ENCODE measurements at regions not wholly inside any gene's neighbourhood (a gene's known extent, or its start where the extent isn't known, plus 50 kb on each side); places are given as distances from the start of the nearest gene placed in this dataset.
A peak's percentile ranks its signal among the peaks of the same experiment; 100 is the strongest.

DNA sequence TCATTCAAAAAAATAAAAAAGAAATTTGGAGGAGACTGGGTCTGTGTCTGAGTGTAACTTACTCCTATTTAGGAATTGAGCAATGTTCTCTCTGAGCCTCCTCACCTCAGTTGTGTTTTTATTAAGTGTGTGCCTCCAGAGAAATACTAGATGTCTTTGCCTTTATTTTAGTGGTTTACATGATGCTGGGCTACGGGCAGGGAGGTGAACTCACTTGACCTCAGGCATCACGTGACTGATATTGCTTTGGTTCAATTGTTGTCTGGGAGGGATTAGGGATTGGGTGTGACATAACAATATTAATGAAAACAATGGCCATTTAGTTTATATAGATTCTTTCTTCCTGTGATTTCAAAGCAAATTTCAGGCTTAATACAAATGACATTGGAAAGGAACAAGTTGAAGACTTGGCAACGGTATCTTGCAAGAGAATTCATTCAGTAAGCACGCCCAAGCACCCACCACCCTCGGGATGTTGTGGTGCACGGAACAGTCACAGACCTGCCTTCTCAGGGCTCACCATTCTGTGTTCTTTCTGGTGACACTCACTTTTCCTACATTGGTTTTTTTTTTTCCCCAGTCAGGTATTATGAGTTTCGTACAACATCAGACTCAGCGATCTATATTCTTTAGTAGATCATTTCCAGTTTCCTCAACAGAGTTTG, 77.5 kb downstream of the BMP4 start:
- no peak for FAIRE-seq
- in situ Hi-C loops (cut with MboI): no loop called here
- TF ChIP-seq HNRNPH1 (optimal IDR thresholded peaks at IDR 0.05; ENCODE audit: low read depth, low read length) (no peak), SRSF9 (IDR thresholded peaks at IDR 0.05; ENCODE audit: borderline replicate concordance, low read depth, low read length) (no peak)
- TF ChIP-seq, protein P1, sequence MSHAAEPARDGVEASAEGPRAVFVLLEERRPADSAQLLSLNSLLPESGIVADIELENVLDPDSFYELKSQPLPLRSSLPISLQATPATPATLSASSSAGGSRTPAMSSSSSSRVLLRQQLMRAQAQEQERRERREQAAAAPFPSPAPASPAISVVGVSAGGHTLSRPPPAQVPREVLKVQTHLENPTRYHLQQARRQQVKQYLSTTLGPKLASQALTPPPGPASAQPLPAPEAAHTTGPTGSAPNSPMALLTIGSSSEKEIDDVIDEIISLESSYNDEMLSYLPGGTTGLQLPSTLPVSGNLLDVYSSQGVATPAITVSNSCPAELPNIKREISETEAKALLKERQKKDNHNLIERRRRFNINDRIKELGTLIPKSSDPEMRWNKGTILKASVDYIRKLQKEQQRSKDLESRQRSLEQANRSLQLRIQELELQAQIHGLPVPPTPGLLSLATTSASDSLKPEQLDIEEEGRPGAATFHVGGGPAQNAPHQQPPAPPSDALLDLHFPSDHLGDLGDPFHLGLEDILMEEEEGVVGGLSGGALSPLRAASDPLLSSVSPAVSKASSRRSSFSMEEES (CRISPR knock-in tag; IDR thresholded peaks at IDR 0.05): peak; percentile 72
- Histone ChIP-seq H3K9ac (ENCODE audit: insufficient read depth in 1 of 2, low read depth in 2 of 2, low read length in 2 of 2) (no peak overlapping the region), H3K27me3 (ENCODE audit: control insufficient read depth in 2 of 2, insufficient read depth in 2 of 2, low read length in 2 of 2) (no peaks in the 10 kb centered on the region), H3K9me1 (ENCODE audit: control insufficient read depth, insufficient read depth, low read length) (no peaks in the 10 kb centered on the region), H3K9me3 (replicated peaks; ENCODE audit: control insufficient read depth, insufficient read depth, low read depth, low read length) (no peaks in the 10 kb centered on the region), H3K4me1 (replicated peaks in 1 of 2; ENCODE audit: control insufficient read depth in 2 of 2, insufficient read depth in 2 of 2, low read length in 2 of 2) (no peaks in the 10 kb centered on the region), H4K20me1 (replicated peaks; ENCODE audit: control insufficient read depth, insufficient read depth, low read length) (no peaks in the 10 kb centered on the region), H3K4me2 (ENCODE audit: insufficient read depth, low read length) (no peak overlapping the region), H2AFZ (ENCODE audit: low read depth, low read length) (no peak overlapping the region), H3K27ac (ENCODE audit: extremely low read depth, low read depth, low read length) (no peak overlapping the region), H3K36me3 (ENCODE audit: control insufficient read depth, insufficient read depth, low read length) (no peaks in the 10 kb centered on the region), H3K79me2 (ENCODE audit: control insufficient read depth, insufficient read depth, low read length) (no peaks in the 10 kb centered on the region), H3K4me3 (no peak overlapping the region)
- no peak for ATAC-seq
- WGBS (ENCODE audit: insufficient coverage, low coverage, missing lambda C conversion rate): 0% methylated on average over 8 of the region's 8 CpGs
- ChIA-PET POLR2A (no interaction called here), CTCF (ENCODE audit: low intra/inter-chr PET ratio) (no interaction called here)
- intact Hi-C loops (cut with micrococcal nuclease): no loop called here
- DNase-seq (ENCODE audit: extremely low read depth in 1 of 4, low spot score in 3 of 4): no peak
- BruUV-seq (replicated peaks): no TSS peak

DNA sequence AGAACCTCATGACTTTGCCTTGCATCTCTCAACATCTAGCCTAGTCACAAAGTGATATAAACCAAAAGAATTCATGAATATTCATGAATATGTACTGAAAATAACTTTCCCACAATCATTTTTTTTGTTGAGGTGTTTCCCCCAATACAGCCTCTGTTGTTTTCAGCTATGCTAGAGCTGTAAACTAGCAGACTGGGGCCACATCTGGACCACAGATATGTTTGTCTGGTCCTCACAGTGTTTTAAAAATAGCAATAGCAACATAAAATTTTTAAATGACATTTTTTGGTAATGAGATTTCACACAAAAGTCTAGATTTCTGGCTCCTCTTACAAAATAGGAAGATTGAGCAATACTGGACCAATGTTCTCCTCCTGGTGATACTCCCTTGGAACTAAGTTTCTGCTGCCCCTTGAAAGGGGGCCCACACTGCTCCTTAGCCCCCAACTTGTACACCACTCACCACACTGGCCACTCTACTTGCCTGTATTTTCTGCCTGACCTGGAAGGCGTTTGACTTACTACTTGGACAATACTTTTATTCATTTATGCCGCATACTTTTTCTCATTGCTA, 81.2 kb downstream of the BMP4 start:
- no TSS peak for BruUV-seq (replicated peaks)
- CTCF ChIA-PET (ENCODE audit: low intra/inter-chr PET ratio): no interaction called here
- Histone ChIP-seq H3K79me2 (ENCODE audit: control insufficient read depth, insufficient read depth, low read length) (no peaks in the 10 kb centered on the region), H2AFZ (ENCODE audit: low read depth, low read length) (no peak overlapping the region), H3K4me1 (replicated peaks in 1 of 2; ENCODE audit: control insufficient read depth in 2 of 2, insufficient read depth in 2 of 2, low read length in 2 of 2) (no peaks in the 10 kb centered on the region), H3K36me3 (ENCODE audit: control insufficient read depth, insufficient read depth, low read length) (no peaks in the 10 kb centered on the region), H4K20me1 (replicated peaks; ENCODE audit: control insufficient read depth, insufficient read depth, low read length) (no peaks in the 10 kb centered on the region), H3K9me1 (ENCODE audit: control insufficient read depth, insufficient read depth, low read length) (no peaks in the 10 kb centered on the region), H3K27me3 (ENCODE audit: control insufficient read depth in 2 of 2, insufficient read depth in 2 of 2, low read length in 2 of 2) (no peaks in the 10 kb centered on the region), H3K4me3 (no peak overlapping the region), H3K4me2 (ENCODE audit: insufficient read depth, low read length) (no peak overlapping the region), H3K9me3 (replicated peaks; ENCODE audit: control insufficient read depth, insufficient read depth, low read depth, low read length) (no peaks in the 10 kb centered on the region), H3K27ac (ENCODE audit: extremely low read depth, low read depth, low read length) (no peak overlapping the region), H3K9ac (ENCODE audit: insufficient read depth in 1 of 2, low read depth in 2 of 2, low read length in 2 of 2) (no peak overlapping the region)
- no peak for FAIRE-seq
- no peak for DNase-seq (ENCODE audit: extremely low read depth in 1 of 4, low spot score in 3 of 4)
- in situ Hi-C loops (cut with MboI) (no loop called here), intact Hi-C loops (cut with micrococcal nuclease) (no loop called here)
- ATAC-seq: no peak
- POLR2A ChIA-PET: no interaction called here
- 0% methylated on average over 2 of the region's 2 CpGs for WGBS (ENCODE audit: insufficient coverage, low coverage, missing lambda C conversion rate)
- no peak for TF ChIP-seq MAFF (IDR thresholded peaks at IDR 0.05; ENCODE audit: low read length)
- TF ChIP-seq FOXO4 (CRISPR knock-in tag; IDR thresholded peaks at IDR 0.05): no peak
- no peak for TF ChIP-seq ZNF668 (CRISPR knock-in tag; IDR thresholded peaks at IDR 0.05)
- no peak for TF ChIP-seq DMBX1 (CRISPR knock-in tag; IDR thresholded peaks at IDR 0.05; ENCODE audit: borderline replicate concordance)
- TF ChIP-seq, protein P2, sequence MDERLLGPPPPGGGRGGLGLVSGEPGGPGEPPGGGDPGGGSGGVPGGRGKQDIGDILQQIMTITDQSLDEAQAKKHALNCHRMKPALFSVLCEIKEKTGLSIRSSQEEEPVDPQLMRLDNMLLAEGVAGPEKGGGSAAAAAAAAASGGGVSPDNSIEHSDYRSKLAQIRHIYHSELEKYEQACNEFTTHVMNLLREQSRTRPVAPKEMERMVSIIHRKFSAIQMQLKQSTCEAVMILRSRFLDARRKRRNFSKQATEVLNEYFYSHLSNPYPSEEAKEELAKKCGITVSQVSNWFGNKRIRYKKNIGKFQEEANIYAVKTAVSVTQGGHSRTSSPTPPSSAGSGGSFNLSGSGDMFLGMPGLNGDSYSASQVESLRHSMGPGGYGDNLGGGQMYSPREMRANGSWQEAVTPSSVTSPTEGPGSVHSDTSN (CRISPR knock-in tag; IDR thresholded peaks at IDR 0.05; ENCODE audit: low read depth): no peak
- TF ChIP-seq, protein P2 (tag; conservative IDR thresholded peaks at IDR 0.05; ENCODE audit: low read depth): no peak
- TF ChIP-seq SRSF7 (optimal IDR thresholded peaks at IDR 0.05; ENCODE audit: low read depth, low read length): no peak
